ENCODE measurements at regions not wholly inside any gene's neighbourhood (a gene's known extent, or its start where the extent isn't known, plus 50 kb on each side); places are given as distances from the start of the nearest gene placed in this dataset.

DNA sequence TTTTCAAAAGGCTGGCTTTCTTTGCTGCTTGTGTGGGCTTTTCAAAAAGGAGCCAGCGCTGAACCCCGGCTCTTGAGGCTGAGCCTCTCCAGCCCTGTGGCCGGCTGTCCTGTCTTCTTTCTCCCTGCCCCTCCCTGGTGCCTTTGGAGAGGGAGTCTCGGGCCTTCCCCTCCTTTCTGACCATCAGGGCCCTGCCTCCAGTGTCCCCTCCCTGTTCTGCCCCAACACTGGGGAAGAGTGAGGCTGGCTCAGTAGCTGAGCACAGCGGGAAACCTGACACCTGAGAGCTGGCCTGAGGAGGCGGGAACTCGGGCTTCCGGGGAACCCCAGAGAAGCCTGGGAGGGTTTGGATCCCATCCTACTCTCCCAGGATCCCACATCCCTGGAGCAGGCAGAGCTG is 232.1 kb downstream of the LOXHD1 start:
- TF ChIP-seq CTCF (IDR thresholded peaks at IDR 0.05; ENCODE audit: control extremely low read depth in 1 of 3, insufficient read depth in 1 of 3, low read depth in 1 of 3, low read length in 3 of 3) (no peak), POLR2AphosphoS5 (IDR thresholded peaks at IDR 0.05; ENCODE audit: low read depth, low read length) (no peak), NANOG (IDR thresholded peaks at IDR 0.05; ENCODE audit: insufficient read depth, low read depth, low read length, poor library complexity, severe bottlenecking) (no peak), EP300 (IDR thresholded peaks at IDR 0.05; ENCODE audit: borderline replicate concordance in 1 of 2, low read depth in 2 of 2, low read length in 2 of 2) (no peak), POLR2A (IDR thresholded peaks at IDR 0.05; ENCODE audit: control extremely low read depth in 1 of 2, low read depth in 2 of 2, low read length in 2 of 2) (no peak), RAD21 (IDR thresholded peaks at IDR 0.05 in 1 of 2, conservative IDR thresholded peaks at IDR 0.05 in 1 of 2; ENCODE audit: low read depth in 2 of 2, low read length in 2 of 2) (no peak; a peak in 1 of 4 replicates), JUND (IDR thresholded peaks at IDR 0.05; ENCODE audit: low read length) (no peak), KDM4A (IDR thresholded peaks at IDR 0.05; ENCODE audit: low read depth, low read length, severe bottlenecking) (no peak), MAFK (IDR thresholded peaks at IDR 0.05; ENCODE audit: low read depth, low read length) (no peak), ZNF274 (IDR thresholded peaks at IDR 0.05; ENCODE audit: borderline replicate concordance, extremely low read depth, low read length) (no peak)

Measured in H1 (cell line).